HG02973 (cell line): ENCODE measurements at regions not wholly inside any gene's neighbourhood (a gene's known extent, or its start where the extent isn't known, plus 50 kb on each side); places are given as distances from the start of the nearest gene placed in this dataset.

Experiments used
- ATAC-seq: cut with Tn5 transposase; IDR thresholded peaks from one replicate; pipeline ENCODE4 v1.9.1; 2021; ENCODE audit warnings: moderate library complexity; ENCODE audit not compliant: unreplicated experiment

DNA sequence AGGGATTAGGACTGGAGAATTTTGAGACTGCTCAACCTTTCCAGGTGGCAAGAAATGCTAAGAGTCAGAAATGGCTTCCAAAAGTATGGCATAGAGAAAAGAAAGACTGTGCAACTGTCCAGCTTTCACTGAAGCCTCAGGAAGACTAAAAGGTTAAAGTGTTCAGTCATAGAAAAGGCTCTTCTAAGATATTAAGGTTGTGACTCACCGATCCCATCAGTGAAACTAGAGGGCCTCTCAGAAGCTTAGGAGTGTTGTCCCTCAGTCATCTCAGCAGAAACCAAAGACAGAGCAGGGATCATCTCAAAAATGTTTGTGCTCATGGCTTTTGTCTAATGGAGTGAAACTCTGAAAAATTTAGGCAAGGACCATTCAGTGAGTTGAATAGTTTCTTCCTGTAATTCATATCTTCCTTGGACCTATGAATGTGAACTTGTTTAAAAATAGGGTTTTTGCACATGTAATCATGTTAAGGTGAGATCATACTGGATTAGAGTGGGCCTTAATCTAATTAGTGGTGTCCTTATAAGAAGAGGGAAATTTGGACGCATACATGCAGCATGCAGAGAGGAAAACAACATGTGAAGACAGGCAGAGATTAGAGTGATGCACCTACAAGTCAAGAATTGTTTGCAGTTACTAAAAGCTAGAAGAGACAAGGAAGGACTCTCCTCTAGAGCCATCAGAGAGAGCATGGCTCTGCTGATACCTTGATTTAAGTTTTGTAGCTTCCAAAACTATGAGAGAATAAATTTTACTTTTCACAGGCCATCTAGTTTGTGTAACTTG lies 71.3 kb downstream of the RPE65 start:
- no peak for ATAC-seq

DNA sequence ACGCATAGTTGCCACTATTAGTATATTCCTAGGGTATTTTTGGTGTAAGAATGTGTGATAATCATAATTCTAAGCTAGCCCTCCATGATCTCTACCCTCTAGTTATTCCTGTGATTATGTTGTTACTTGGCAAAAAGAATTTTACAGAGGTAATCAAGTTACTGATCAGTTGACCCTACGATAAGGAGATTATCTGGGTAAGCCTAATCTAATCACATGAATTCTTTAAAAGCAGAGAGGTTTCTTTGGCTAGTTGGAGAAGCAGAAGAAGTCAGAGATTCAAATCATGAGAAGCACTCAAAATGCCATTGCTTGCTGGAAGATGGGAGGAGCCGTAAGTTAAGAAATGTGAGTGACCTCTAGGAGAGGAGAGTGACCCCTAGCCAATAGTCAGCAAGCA lies 72.7 kb downstream of the RPE65 start:
- no peak for ATAC-seq

DNA sequence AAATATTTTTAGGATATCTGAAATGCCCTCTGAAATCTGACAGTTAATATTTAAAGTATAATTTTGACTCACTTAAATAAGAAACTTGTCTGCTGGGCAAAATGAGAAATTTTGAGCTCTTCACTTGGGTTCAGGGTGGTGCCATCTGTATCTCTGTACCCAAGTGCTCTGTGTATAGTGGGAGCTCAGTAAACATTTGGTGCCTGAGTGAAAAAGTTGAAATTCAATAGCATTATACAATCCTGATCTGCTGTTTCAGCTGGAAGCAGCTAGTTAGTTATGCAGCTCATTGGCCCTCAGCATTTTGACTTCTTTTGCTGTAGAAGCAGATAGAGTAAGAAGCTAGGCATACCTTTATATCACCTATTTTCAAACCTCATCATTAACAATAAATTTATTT lies 73.3 kb downstream of the RPE65 start:
- no peak for ATAC-seq

DNA sequence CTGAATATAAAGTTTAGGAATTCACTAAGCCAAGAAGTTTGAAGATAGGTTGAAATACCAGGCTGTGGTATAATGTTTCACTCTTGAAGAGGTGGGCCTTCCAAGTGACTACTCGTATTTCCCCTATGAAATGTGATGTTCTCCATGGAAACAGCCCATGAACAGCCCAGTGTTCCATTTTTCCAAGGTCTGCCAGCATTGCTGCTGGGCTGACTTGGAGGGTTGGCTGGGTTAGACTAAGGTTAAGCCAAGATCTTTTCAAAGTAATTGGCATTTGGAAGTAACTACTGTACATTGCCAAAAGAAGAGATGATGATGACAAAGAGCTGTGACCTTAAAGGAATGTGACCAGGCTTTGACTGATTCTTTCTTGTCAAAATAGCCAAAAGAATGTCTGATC lies 73.8 kb downstream of the RPE65 start:
- ATAC-seq, result no peak

DNA sequence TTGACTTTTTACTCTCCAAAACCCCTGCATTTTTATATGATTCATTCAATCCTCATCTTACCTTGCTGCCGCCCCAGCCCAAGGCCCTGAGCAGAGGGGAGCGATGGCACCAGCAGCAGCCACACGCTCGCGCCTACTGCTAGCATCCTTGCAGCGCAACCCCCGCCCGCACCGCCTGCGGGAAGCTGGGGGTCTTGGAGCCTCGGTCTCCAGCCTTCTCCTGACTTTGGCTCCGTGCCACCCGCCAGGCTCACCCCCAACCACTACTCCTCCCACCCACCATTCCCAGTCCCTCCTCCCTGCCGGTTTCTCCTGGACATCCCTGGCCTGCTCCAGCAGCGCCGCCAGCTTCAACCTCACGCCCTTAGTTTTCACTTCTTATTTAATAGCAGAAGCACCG lies 76.6 kb downstream of the RPE65 start:
- ATAC-seq, result no peak

DNA sequence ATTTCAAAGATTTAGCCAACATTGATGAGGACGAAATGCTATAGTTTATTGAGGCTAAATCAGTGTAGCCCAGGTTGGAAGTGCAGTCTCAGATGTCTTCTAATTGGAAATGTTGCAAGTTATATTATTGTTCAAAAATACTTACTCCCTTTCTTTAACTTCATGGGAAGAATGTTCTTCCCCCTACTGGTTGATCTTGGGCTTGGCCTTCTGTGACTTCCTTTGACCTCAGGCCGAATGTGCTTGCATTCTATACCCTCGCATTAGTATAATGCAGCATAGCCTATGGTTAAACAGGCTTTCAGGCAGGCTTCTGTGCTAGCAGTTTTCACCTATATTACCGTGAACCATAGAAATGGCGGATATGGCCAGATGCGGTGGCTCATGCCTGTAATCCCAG lies 77.3 kb downstream of the RPE65 start:
- ATAC-seq, result no peak

DNA sequence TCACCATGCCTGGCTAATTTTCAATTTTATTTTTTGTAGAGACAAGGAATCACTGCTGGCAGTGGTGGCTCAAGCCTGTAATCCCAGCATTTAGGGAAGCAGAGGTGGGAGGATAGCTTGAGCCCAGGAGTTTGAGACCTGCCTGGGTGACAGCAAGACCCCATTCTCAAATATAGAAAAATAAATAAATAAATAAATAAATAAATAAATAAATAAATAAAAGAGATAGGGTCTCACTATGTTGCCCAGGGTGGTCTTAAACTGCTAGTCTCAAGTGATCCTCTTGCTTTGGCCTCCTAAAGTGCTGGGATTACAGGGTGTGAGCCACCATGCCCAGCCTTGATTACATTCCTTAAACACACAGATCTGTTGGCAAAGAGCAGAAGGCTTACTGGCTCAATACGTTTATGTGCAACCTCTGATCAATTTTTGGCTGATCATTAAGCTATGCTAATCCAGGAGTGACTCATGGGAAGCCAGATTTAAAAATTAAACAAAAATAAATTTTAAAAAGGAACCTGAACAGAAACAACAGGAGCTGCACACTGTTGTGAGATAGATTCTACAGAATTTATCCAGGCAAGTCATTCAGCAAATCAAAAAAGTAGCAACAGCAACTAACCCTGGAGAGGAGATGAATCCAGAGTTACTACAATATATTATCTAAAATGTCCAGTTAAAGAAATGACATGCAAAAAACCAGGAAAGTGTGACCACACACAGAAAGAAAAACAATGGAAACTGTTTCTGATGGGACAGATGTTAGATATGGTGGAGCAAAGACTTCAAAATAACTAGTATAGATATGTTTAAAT lies 79.4 kb downstream of the RPE65 start:
- ATAC-seq, result no peak

DNA sequence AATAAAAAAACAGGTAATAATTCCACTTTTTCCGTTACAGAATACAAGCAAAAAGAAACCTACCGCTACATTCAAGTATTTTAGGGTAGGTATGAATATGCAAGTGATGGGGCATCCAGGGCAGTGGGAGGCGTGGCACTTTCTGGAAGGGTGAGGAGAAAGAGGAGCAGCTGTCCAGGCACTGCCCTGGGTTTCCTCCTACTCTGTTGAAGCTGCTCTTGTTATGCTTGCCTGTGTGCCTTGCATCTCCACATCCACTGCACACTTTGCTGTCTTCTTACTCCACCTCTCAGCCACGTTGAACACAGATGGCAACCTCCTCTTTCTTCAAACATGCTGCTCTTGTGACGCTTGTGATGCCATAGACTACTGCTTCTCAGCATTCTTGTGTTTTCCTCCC lies 83.2 kb downstream of the RPE65 start:
- ATAC-seq, result no peak

DNA sequence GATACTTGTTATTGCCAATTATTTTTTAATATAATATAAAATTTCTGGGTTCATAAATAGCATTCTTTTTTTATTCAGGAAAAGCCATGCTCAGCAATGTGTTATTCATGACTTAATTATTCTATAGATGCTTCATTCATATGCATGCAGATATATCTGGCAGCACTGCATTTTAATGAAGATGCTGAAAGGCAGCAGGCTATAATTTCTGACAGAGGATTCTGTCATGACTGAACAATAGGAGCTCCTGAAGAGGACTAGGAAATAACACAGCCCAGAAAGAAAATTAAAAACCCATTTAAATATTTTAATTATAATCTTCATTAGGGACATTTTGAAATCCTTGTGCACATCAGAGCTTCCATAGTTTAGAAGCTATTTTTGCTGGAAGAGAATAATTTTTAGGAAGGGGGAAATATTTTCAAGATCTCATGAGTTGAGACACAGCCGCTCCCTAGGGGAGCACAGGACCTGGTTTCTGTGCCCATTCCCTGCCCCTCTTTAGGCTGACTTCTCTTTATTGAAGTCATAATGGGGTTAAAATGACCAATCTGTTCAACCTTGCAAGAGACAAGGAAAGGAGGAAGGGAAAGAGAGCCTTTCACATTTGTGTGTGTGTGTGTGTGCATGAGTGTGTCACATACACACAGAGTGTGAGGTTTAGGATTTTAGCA lies 83.9 kb downstream of the RPE65 start:
- ATAC-seq, result no peak

DNA sequence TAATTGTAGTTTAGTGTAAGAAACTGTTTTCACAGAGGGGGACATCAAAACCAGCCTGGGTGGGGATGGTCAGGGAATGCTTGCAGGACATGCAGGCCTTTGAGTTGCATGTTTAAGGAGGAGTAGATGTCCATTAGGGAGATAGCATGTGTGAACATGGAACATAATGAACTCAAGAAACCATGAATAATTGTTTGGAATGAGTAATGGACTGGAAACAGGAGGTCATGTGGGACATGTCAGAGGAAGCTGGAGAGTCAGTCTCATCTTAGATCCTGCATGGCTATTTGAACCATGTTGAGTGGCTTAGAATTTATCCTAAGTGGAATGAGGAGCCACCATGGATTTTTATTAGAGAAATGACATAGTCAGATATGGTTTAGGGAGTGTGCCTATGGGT lies 86.4 kb downstream of the RPE65 start:
- no peak for ATAC-seq

DNA sequence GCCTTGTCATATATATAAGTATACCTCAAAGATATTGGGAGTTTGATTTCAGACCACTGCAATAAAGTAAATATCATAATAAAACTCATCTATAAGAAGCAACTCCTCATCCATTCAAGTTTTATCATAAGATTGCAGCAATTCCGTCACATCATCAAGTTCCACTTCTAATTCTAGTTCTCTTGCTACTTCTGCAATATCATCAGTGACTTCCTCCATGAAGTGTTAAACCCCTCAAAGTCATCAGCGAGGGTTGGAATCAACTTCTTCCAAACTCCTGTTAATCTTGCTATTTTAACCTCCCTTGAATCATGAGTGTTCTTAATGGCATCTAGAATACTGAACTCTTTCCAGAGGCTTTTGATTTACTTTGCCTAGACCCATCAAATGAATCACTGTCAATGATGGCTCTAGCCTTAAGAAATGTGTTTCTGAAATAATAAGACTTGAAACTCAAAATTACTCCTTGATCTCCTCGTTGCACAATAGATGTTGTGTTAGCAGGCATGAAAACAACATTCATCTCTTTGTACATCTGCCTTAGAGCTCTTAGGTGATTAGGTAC lies 88.3 kb downstream of the RPE65 start:
- ATAC-seq, result no peak

DNA sequence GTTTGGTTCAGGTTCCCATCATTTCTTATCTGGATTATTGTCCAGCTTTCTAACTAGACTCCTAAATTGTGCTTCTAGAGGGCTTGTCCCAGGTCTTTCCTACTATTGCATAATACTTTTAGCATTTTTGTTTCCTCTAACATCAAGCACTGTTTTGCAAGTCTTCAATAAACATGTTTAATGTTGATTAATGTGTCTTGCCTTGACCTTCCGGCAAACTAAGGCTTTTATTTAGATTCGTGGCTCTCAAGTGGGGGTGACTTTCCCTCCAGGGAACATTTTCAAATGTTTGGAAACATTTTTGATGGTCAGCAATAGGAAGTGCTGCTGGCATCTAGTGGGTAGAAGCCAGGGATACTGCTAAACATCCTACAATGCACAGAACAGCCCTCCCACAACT lies 90.7 kb downstream of the RPE65 start:
- ATAC-seq, result no peak

DNA sequence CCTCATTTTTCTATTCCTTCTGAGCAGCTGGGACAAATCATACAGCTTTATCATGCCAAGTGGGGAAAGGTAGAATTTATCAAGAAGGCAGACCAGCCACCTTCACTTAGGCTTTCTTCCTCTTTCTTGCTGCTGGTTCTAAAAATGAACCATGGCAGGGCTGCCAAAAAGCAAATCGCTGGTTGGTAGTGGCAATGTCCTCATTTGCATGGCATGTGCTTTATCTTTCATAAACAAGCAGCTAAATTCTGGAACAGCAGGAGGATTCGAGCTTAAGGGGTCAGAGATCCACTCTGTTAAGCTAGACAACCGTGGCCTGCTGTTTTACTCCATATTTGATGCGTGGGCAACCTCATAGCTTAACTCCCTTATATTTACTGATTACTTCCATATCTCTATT lies 91.3 kb downstream of the RPE65 start:
- ATAC-seq, result no peak

DNA sequence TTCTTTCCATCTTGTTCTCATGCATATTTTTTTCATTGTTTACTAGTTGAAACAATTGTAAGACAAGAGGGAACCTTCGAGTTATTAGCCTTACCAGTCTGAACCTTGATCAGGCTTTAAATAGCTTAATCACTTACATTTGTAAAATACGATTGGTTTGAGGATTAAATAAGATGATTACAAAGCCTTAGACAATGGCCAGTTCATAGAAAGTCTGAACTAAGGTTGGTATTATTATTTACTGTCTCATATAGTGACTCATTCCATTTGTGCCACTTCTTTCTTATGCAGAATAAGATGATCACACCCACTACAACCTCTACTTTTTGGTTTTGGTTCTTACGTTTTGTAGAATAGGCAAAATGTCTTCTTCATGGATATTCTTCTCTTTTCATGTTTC lies 94.1 kb downstream of the RPE65 start:
- ATAC-seq, result no peak

DNA sequence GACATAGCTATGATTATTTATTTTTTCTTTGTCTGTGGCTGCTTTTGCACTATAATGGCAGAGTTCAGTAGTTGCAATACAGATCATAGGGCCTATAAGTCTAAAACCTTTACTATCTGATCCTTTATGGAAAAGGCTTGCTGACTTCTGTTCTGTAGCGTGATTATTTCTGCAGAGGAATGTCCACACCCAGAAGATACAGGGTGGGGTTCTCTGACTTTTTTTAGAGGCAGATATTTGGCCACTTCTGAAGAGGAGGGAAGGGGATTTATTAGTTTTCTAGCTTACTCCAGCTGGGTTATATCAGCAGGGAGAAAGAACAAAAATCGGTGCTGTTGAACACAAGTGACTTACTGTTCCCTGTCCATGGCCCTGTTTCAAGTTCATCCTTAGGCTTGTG lies 97.6 kb downstream of the RPE65 start:
- ATAC-seq, result no peak

DNA sequence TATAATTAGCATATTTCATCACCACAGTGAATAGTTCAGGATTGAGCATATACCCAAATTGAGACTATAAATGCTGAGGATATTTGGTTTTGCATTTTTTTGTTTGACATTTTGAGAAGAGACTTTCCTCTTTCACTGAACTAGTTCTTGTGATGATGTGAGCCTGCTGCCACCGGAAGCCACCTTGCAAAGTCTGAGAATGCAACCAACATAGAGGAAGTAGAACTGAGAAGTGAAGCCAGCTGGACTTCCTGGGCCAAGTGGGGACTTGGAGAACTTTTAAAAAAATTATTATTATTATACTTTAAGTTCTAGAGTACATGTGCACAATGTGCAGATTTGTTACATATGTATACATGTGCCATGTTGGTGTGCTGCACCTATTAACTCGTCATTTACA lies 102.3 kb downstream of the RPE65 start:
- peak; percentile 98 for ATAC-seq

DNA sequence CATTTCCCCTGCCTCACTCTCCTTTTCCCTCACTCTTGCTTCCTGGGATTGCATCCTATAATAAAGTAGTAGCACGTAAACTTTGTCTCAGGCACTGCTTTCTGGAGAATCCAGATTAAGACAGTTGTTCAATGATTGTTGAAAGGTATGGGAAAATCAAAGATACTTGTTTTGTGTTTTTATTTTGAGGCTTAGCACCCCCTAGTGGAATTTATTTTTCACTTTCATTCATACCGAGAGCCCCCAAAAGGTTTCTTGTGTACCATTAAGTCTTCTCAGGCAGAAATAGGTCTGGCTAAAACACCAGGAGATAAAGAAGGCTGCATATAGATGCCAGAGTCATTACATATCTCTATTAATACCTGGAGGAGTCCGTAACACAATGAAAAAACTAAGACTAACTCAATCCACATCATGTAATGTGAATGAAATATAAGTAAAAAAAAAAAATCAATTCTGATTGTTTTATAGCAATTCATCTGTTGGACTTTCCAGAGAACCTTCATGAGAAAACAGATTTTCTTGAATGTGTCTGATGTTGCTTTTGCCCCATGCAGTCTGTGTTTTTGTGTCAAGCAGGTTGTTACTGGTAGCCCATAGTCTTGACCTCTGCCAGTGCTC lies 103.5 kb downstream of the RPE65 start:
- no peak for ATAC-seq

DNA sequence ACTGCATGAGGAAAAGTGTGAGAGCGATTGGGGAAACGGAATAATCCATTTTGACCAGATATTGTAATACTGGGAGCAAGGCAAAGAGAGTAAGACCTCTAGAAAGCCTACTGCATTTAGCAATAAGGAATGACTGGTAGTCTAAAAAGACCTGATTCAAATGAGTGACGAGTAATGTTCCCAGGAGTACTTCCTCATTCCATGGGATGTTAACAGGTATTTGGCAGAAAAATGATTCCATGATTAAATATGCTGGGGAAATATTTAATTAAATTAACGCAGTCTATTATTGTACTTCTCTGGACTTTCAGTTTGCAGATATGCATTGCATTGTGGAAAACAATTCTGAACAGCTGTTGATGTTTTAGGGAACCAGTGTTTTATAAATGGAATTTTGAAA lies 105.5 kb downstream of the RPE65 start:
- ATAC-seq, result no peak

DNA sequence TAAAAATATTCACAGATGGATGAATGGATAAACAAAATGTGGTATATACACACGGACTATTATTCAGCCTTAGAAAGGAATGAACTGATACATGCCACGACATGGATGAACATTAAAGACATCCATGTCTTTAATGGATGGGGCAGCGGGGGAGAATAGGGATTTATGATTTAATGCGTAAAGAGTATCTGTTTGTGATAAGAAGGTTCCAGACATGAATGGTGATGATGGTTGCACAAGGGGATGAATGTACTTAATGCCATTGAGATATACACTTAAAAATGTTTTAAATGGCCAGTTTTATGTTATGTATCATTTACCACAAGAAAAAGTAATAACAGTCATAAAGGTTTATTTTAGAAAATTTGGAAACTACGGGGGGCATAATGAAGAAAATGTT lies 108.6 kb upstream of the WLS start:
- ATAC-seq, result no peak

DNA sequence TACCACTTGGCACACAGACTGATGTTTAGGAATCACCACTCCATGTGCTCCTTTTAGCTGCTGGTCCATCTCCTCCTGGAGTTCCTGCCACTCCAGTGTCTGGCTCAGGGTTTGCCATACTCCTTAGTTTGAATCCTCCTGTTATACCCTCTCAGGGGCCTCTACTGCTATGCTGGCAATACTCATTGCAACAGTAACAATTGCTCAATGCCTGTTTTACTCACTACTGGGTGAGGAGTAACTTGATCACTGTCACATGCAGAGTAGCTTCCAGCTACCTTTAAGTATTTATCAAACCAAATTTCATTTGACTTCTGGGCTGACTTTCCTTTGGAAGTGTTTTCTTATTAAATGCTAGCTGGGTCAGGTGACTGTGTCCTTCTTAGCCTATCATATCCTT lies 107.2 kb upstream of the WLS start:
- no peak for ATAC-seq

DNA sequence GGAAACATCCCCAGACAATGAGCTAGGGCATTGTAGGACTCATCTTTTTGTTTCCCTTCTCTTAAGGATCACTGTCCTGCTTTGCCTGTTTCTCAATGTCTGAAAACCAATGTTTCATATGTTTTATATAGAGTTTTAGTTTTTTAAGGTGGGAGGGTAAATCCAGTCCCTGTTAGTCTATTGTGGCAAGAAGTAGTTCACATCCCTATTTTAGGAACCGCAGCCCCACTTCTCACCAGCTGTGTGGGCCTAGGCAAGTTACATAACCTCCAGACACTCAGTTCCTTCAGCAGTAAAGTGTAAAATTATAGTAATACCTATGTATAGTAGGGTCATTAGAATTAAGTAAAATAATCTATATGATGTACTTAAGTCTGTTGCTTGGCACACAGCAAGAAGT lies 105.8 kb upstream of the WLS start:
- no peak for ATAC-seq
